Activated B cell treated with CpG ODN at 0.5 μM for 24 hours (primary cell): ENCODE measurements at regions not wholly inside any gene's neighbourhood (a gene's known extent, or its start where the extent isn't known, plus 50 kb on each side); places are given as distances from the start of the nearest gene placed in this dataset.

ENCODE experiments used
- ATAC-seq: fragments of 200-7000 bp; cut with Tn5 transposase; one replicate; pipeline ENCODE4 v1.10.0; 2021; ENCODE audit warnings: low read depth, mild to moderate bottlenecking, moderate library complexity
- CTCF ChIA-PET: fragments of 350-600 bp; sonication (Branson Sonifier 250); formaldehyde crosslinking; loops from one replicate; lab custom pipeline; 2021; ENCODE audit warnings: antibody characterized with exemption; lab: Charles Lee
- POLR2A ChIA-PET: fragments of 350-600 bp; sonication (Branson Sonifier 250); formaldehyde crosslinking; loops from one replicate; lab custom pipeline; 2021; ENCODE audit warnings: antibody characterized with exemption; lab: Charles Lee
- DNase-seq: peaks from one replicate; pipeline ENCODE4 v3.0.0; 2022
- H3K27ac Mint-ChIP-seq: one replicate; pipeline ENCODE4 v1.8.0; 2020; ENCODE audit warnings: mixed read lengths
- H3K27me3 Mint-ChIP-seq: one replicate; pipeline ENCODE4 v1.8.0; 2021; ENCODE audit warnings: mixed read lengths
- H3K36me3 Mint-ChIP-seq: one replicate; pipeline ENCODE4 v1.8.0; 2021; ENCODE audit warnings: low read depth, mixed read lengths
- H3K4me1 Mint-ChIP-seq: one replicate; pipeline ENCODE4 v1.8.0; 2021; ENCODE audit warnings: mixed read lengths
- H3K4me3 Mint-ChIP-seq: one replicate; pipeline ENCODE4 v1.8.0; 2020; ENCODE audit warnings: mild to moderate bottlenecking, mixed read lengths
- H3K9me3 Mint-ChIP-seq: one replicate; pipeline ENCODE4 v1.8.0; 2020; ENCODE audit warnings: mixed read lengths
- CTCF ChIP-seq: fragments of 200-600 bp; IDR thresholded peaks from one replicate; pipeline ENCODE4 v1.8.0; 2022; ENCODE audit warnings: antibody characterized with exemption, mild to moderate bottlenecking
- intact Hi-C: fragments of 100-400 bp; cut with micrococcal nuclease; formaldehyde crosslinking; loops from one replicate; pipeline ENCODE4 v1.15.1; 2024

DNA sequence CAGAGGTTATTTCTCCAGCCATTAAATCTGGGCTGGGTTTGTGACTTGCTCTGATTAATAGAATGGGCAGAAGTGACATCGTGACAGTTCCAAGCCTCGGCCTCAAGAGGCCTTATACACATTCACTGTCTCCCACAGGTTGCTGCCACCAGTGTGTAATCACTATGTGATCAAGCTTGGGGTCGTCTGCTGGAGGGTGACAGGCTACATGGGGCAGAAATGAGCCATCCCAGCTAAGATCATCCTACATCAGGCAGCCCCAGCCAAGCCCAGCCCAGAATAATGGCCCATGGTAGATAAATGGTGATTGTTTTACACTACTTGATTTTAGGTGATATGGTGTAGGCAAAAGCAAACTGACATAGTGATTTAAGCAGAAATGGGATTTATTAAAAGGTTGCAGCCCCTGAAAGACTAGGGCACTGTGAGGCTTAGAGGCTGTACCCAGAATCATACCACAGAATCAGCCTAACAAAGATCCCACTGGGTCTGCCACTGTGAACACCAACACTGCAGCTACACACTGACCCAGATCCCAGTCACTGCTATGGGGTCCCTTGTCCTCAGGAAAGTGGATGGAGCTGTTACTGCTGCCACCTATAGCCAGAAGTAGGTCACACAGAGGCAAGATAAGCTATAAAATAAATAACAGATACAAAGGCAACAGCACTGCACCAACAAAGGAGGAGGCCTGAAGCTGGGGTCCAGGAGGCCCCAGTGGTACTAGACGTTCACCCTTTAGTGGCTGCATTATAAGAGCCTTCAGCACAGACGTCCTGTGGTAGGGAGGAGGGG lies 159.6 kb upstream of the RBPJ start:
- DNase-seq = no peak
- Mint-ChIP-seq H3K27ac (no peak overlapping the region), H3K4me1 (no peaks in the 10 kb centered on the region), H3K27me3 (no peaks in the 10 kb centered on the region), H3K36me3 (no peaks in the 10 kb centered on the region), H3K4me3 (no peak overlapping the region), H3K9me3 (no peaks in the 10 kb centered on the region)
- POLR2A ChIA-PET = no interaction called here
- CTCF ChIA-PET = interaction anchor here (1.3 to 1.8 kb wide), 5 partner anchors 9 to 170 kb away, joined by 3 to 6 read pairs (median 4); no protein-coding TSS in a partner anchor
- no peak for ATAC-seq
- no peak for TF ChIP-seq CTCF
- intact Hi-C loops = loop anchor here (5.0 kb wide), 2 partner anchors 79 to 319 kb away; no protein-coding TSS in a partner anchor

DNA sequence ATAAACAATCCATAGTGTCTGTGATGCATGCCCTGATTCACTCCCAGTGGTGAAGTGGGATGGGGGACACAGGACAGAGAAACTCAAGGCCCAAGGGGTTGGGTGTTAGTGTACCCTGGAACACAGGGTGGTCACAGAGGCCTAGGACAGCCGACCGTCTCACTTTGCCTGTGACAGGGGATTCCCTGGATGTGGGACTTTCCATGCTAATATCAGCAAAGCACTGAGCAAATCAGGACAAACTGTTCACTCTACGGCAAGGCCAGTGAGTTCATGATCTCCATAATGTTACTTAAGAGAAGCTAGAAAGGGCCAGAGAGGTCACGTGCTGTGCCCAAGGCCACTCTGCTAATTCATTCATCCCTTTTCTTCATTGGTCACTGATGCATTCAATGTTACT lies 158.7 kb upstream of the RBPJ start:
- intact Hi-C loops = loop anchor here (5.0 kb wide), 2 partner anchors 80 to 320 kb away; no protein-coding TSS in a partner anchor
- H3K27ac Mint-ChIP-seq = no peak overlapping the region
- ATAC-seq (no peak), DNase-seq (no peak)
- TF ChIP-seq CTCF = no peak
- CTCF ChIA-PET = interaction anchor here (1.3 to 1.8 kb wide), 5 partner anchors 10 to 169 kb away, joined by 3 to 6 read pairs (median 4); no protein-coding TSS in a partner anchor
- H3K27me3 Mint-ChIP-seq = no peaks in the 10 kb centered on the region
- no peaks in the 10 kb centered on the region for H3K4me1 Mint-ChIP-seq
- no peaks in the 10 kb centered on the region for H3K9me3 Mint-ChIP-seq
- POLR2A ChIA-PET = no interaction called here
- no peaks in the 10 kb centered on the region for H3K36me3 Mint-ChIP-seq
- no peak overlapping the region for H3K4me3 Mint-ChIP-seq

- intact Hi-C loops = loop anchor here (5.0 kb wide), 2 partner anchors 81 to 321 kb away; no protein-coding TSS in a partner anchor
- H3K9me3 Mint-ChIP-seq = no peaks in the 10 kb centered on the region
- POLR2A ChIA-PET = no interaction called here
- H3K4me3 Mint-ChIP-seq = no peak overlapping the region
- TF ChIP-seq CTCF = no peak
- no peaks in the 10 kb centered on the region for H3K4me1 Mint-ChIP-seq
- ATAC-seq = no peak
- CTCF ChIA-PET = no interaction called here
- H3K36me3 Mint-ChIP-seq = no peaks in the 10 kb centered on the region
- H3K27me3 Mint-ChIP-seq = no peaks in the 10 kb centered on the region
- no peak overlapping the region for H3K27ac Mint-ChIP-seq
- DNase-seq = no peak
Observed at GRCh38 chr4:26163425-26164362, 157.1 kb upstream of the RBPJ start.

DNA sequence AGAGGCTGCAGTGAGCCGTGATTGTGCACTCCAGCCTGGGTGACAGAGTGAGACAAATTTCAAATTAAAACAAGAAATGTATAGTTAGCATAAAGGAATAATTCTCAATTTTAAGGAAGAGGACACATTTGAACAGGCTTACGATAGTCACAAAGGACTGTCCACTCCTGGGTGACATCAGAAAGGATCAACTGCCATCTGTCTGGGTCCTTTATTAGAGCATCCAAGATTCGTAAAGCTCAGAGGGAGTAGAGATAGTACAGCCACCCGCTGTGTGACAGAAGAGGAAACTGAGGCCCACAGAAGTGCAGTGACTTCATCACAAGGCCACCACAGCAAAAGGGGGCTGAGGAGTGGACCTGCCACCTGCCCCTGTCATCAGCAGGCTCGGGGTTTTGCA lies 149.3 kb upstream of the RBPJ start:
- POLR2A ChIA-PET = no interaction called here
- Mint-ChIP-seq H3K4me1 (peaks cover 13% of the 10 kb centered on the region), H3K36me3 (no peaks in the 10 kb centered on the region), H3K9me3 (no peaks in the 10 kb centered on the region), H3K4me3 (no peak overlapping the region), H3K27me3 (peaks cover 2% of the 10 kb centered on the region), H3K27ac (no peak overlapping the region)
- no peak for DNase-seq
- ATAC-seq = no peak
- CTCF ChIA-PET = no interaction called here
- intact Hi-C loops = no loop called here
- TF ChIP-seq CTCF = no peak

DNA sequence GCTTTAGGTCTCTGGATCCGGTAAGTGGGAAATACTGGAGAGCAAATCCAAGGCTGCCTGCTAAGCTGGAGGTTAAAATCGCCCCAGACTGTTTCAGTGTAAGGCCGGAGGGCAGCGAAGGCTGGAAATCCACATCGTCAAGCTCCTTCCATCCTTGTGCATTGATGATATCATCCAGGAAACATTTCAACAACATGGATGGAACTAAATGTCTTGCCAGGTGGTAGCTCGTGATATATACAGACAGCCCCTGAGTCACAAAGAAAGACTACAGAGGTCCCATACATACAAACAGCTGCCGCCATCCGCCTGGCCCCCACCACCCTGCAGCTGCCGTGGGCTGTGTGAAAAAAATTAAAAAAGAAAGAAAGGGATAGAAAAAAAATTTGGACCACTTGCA lies 148.9 kb upstream of the RBPJ start:
- TF ChIP-seq CTCF = no peak
- Mint-ChIP-seq H3K27ac (no peak overlapping the region), H3K4me1 (peaks cover 13% of the 10 kb centered on the region), H3K27me3 (peaks cover 2% of the 10 kb centered on the region), H3K4me3 (no peak overlapping the region), H3K9me3 (no peaks in the 10 kb centered on the region), H3K36me3 (no peaks in the 10 kb centered on the region)
- ChIA-PET CTCF (no interaction called here), POLR2A (no interaction called here)
- ATAC-seq (no peak), DNase-seq (no peak)
- intact Hi-C loops = no loop called here
